Chondrocyte (in vitro differentiated cells): ENCODE measurements at regions not wholly inside any gene's neighbourhood (a gene's known extent, or its start where the extent isn't known, plus 50 kb on each side); places are given as distances from the start of the nearest gene placed in this dataset.

Experiments used
- DNase-seq: peaks from one replicate; pipeline ENCODE4 v3.0.0; 2021; ENCODE audit warnings: mixed read lengths, low spot score
- H3K27ac Mint-ChIP-seq: one replicate; pipeline ENCODE4 v1.8.0; 2021; ENCODE audit warnings: mild to moderate bottlenecking, moderate library complexity, mixed read lengths; ENCODE audit not compliant: unreplicated experiment
- H3K27me3 Mint-ChIP-seq: 2 replicates; pipeline ENCODE4 v1.8.0; 2021; ENCODE audit warnings: low read depth, mixed read lengths
- H3K36me3 Mint-ChIP-seq: 2 replicates; pipeline ENCODE4 v1.8.0; 2021; ENCODE audit warnings: low read depth, mixed read lengths
- H3K4me1 Mint-ChIP-seq: 2 replicates; pipeline ENCODE4 v1.8.0; 2021; ENCODE audit warnings: low read depth, mild to moderate bottlenecking, mixed read lengths
- H3K4me3 Mint-ChIP-seq: one replicate; pipeline ENCODE4 v1.8.0; 2021; ENCODE audit warnings: mild to moderate bottlenecking, moderate library complexity, mixed read lengths; ENCODE audit not compliant: unreplicated experiment
- H3K9me3 Mint-ChIP-seq: 2 replicates; pipeline ENCODE4 v1.8.0; 2021; ENCODE audit warnings: low read depth, mixed read lengths
- CTCF ChIP-seq: fragments of 200-600 bp; sonication (generic); IDR thresholded peaks from 2 replicates; pipeline ENCODE4 v1.5.0; 2021; ENCODE audit warnings: antibody characterized with exemption, mild to moderate bottlenecking, moderate library complexity

- H3K9me3 Mint-ChIP-seq: no peaks in the 10 kb centered on the region
- no peak overlapping the region for H3K4me3 Mint-ChIP-seq
- TF ChIP-seq CTCF: no peak
- H3K27me3 Mint-ChIP-seq: no peaks in the 10 kb centered on the region
- peaks cover 2% of the 10 kb centered on the region for H3K36me3 Mint-ChIP-seq
- DNase-seq: no peak
- H3K4me1 Mint-ChIP-seq: peaks cover 23% of the 10 kb centered on the region
- H3K27ac Mint-ChIP-seq: peak overlapping the region; percentile 1
Measured at GRCh38 chr11:31895926-31896325, 84.8 kb upstream of the PAX6 start.

- no peaks in the 10 kb centered on the region for H3K27me3 Mint-ChIP-seq
- no peaks in the 10 kb centered on the region for H3K9me3 Mint-ChIP-seq
- no peaks in the 10 kb centered on the region for H3K36me3 Mint-ChIP-seq
- peak; percentile 44 for TF ChIP-seq CTCF
- H3K4me3 Mint-ChIP-seq: no peak overlapping the region
- no peak overlapping the region for H3K27ac Mint-ChIP-seq
- peaks cover 20% of the 10 kb centered on the region for H3K4me1 Mint-ChIP-seq
- DNase-seq: no peak
Measured at GRCh38 chr11:31887180-31887579, 76.1 kb upstream of the PAX6 start.

GRCh38 chr11:31884080-31884479, 73.0 kb upstream of the PAX6 start:
- DNase-seq: no peak
- Mint-ChIP-seq H3K4me3 (no peak overlapping the region), H3K4me1 (peaks cover 28% of the 10 kb centered on the region), H3K9me3 (no peaks in the 10 kb centered on the region), H3K27ac (no peak overlapping the region), H3K27me3 (no peaks in the 10 kb centered on the region), H3K36me3 (no peaks in the 10 kb centered on the region)
- TF ChIP-seq CTCF: no peak

- Mint-ChIP-seq H3K27ac (peak overlapping the region; percentile 89), H3K36me3 (no peaks in the 10 kb centered on the region), H3K4me1 (peaks cover 28% of the 10 kb centered on the region), H3K27me3 (no peaks in the 10 kb centered on the region), H3K4me3 (no peak overlapping the region), H3K9me3 (no peaks in the 10 kb centered on the region)
- no peak for TF ChIP-seq CTCF
- DNase-seq: no peak
Measured at GRCh38 chr11:31883435-31883834, 72.3 kb upstream of the PAX6 start.

GRCh38 chr11:31882951-31883392, 71.8 kb upstream of the PAX6 start:
- Mint-ChIP-seq H3K27me3 (no peaks in the 10 kb centered on the region), H3K36me3 (no peaks in the 10 kb centered on the region), H3K27ac (peak overlapping the region; percentile 89), H3K4me3 (peak overlapping the region; percentile 50), H3K9me3 (no peaks in the 10 kb centered on the region), H3K4me1 (peaks cover 27% of the 10 kb centered on the region)
- TF ChIP-seq CTCF: no peak
- no peak for DNase-seq
